ENCODE measurements at regions not wholly inside any gene's neighbourhood (a gene's known extent, or its start where the extent isn't known, plus 50 kb on each side); places are given as distances from the start of the nearest gene placed in this dataset.

DNA sequence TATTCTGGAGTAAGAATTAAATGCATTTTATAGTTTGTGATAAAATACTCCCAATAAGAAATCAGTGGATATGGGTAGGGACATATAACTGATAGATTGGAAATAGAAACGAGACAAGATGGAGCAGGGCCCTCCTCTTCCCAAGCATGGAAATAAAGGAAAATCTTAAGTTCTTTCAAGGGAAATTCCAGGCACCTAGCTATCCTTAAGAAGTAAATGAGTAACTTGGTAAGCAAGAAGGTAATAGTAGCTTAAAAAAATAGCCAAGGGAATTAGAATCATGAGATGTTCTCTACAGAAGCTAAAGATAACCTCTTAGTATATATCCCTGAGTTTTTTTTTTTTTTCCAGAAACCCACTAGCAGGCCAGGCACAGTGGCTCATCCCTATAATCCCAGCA lies 105.5 kb upstream of the FAM3C start:
- TF ChIP-seq SIN3A (IDR thresholded peaks at IDR 0.05; ENCODE audit: borderline replicate concordance, insufficient read depth, low read length) (no peak), FOXP2 (optimal IDR thresholded peaks at IDR 0.05; ENCODE audit: borderline replicate concordance, extremely low read depth, extremely low read length, insufficient read depth) (no peak), POLR2AphosphoS5 (IDR thresholded peaks at IDR 0.05; ENCODE audit: low read depth, low read length) (no peak), TAF1 (IDR thresholded peaks at IDR 0.05; ENCODE audit: borderline replicate concordance, insufficient read depth, low read length) (no peak)
- TF ChIP-seq, protein P1, sequence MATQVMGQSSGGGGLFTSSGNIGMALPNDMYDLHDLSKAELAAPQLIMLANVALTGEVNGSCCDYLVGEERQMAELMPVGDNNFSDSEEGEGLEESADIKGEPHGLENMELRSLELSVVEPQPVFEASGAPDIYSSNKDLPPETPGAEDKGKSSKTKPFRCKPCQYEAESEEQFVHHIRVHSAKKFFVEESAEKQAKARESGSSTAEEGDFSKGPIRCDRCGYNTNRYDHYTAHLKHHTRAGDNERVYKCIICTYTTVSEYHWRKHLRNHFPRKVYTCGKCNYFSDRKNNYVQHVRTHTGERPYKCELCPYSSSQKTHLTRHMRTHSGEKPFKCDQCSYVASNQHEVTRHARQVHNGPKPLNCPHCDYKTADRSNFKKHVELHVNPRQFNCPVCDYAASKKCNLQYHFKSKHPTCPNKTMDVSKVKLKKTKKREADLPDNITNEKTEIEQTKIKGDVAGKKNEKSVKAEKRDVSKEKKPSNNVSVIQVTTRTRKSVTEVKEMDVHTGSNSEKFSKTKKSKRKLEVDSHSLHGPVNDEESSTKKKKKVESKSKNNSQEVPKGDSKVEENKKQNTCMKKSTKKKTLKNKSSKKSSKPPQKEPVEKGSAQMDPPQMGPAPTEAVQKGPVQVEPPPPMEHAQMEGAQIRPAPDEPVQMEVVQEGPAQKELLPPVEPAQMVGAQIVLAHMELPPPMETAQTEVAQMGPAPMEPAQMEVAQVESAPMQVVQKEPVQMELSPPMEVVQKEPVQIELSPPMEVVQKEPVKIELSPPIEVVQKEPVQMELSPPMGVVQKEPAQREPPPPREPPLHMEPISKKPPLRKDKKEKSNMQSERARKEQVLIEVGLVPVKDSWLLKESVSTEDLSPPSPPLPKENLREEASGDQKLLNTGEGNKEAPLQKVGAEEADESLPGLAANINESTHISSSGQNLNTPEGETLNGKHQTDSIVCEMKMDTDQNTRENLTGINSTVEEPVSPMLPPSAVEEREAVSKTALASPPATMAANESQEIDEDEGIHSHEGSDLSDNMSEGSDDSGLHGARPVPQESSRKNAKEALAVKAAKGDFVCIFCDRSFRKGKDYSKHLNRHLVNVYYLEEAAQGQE (IDR thresholded peaks at IDR 0.05; ENCODE audit: insufficient read depth in 1 of 2, low read depth in 2 of 2, low read length in 2 of 2), result no peak

DNA sequence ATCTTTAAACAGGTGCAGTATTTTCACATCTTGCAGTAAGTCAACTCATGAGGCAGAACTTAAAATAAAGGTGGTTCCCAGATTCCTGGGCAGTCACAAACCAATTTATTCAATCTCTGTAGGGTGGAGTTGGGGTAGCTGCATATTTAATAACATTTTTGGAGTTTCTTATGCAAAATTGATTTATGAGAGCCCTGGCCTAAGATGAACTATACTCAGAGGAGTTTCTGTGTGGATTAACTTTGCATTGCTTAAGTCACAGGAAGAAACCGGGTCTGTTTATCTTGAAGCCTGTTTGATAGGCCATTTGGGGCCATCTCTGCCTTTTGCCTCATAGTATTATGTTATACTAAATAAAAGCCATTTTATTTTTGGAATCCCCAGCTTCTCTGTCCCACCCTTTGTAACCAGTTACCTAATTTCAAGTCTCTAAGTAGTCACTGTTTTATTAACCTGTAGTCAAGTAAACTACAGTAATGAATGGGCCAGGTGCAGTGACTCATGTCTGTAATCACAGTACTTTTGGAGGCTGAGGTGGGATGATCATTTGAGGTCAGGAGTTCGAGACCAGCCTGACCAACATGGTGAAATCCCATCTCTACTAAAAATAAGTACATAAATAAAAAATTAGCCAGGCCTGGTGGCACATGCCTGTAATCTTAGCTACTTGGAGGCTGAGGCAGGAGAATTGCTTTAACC lies 104.4 kb upstream of the FAM3C start:
- TF ChIP-seq TAF1 (IDR thresholded peaks at IDR 0.05; ENCODE audit: borderline replicate concordance, insufficient read depth, low read length) (no peak), SIN3A (IDR thresholded peaks at IDR 0.05; ENCODE audit: borderline replicate concordance, insufficient read depth, low read length) (no peak), FOXP2 (optimal IDR thresholded peaks at IDR 0.05; ENCODE audit: borderline replicate concordance, extremely low read depth, extremely low read length, insufficient read depth) (no peak), POLR2AphosphoS5 (IDR thresholded peaks at IDR 0.05; ENCODE audit: low read depth, low read length) (no peak)
- TF ChIP-seq, protein P1 (IDR thresholded peaks at IDR 0.05; ENCODE audit: insufficient read depth in 1 of 2, low read depth in 2 of 2, low read length in 2 of 2), result no peak

DNA sequence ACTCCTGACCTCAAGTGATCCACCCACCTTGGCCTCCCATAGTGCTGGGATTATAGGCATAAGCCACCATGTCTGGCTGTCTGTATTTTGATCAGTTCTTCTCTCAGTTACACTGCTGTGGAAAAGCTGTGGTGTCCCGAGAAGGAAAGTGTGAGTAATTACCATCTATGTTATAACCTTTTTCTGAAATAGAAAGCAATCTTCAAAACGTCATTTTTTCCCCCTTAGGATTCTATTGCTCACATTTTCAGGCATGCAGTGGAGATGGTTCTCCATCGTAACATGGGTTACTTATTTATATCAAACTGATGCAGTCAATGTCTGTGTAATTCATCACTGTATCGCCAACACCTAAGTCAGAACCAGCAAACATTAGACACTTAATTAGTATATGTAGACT lies 103.5 kb upstream of the FAM3C start:
- no peak for TF ChIP-seq FOXP2 (optimal IDR thresholded peaks at IDR 0.05; ENCODE audit: borderline replicate concordance, extremely low read depth, extremely low read length, insufficient read depth)
- no peak for TF ChIP-seq SIN3A (IDR thresholded peaks at IDR 0.05; ENCODE audit: borderline replicate concordance, insufficient read depth, low read length)
- TF ChIP-seq POLR2AphosphoS5 (IDR thresholded peaks at IDR 0.05; ENCODE audit: low read depth, low read length), result no peak
- no peak for TF ChIP-seq TAF1 (IDR thresholded peaks at IDR 0.05; ENCODE audit: borderline replicate concordance, insufficient read depth, low read length)

DNA sequence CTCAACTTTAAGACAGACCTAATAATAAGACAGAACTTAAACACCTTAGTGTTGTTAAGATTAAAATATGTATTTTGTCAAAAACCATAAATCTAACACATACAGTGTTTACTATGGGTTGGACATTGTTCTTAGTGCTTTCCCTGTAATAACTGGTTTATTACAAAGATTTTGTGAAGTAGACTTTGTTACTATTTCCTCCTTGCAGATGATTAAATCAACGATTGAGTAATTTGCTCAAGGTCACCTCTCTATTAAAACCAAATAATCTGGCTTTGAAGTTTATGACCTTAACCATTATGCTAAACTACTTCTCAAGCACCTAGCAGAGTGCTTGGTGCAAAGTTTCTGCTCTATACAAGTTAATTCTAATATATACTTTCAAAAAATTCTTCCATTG lies 102.7 kb upstream of the FAM3C start:
- TF ChIP-seq, protein P1 (IDR thresholded peaks at IDR 0.05; ENCODE audit: insufficient read depth in 1 of 2, low read depth in 2 of 2, low read length in 2 of 2), result no peak
- TF ChIP-seq TAF1 (IDR thresholded peaks at IDR 0.05; ENCODE audit: borderline replicate concordance, insufficient read depth, low read length) (no peak), FOXP2 (optimal IDR thresholded peaks at IDR 0.05; ENCODE audit: borderline replicate concordance, extremely low read depth, extremely low read length, insufficient read depth) (no peak), POLR2AphosphoS5 (IDR thresholded peaks at IDR 0.05; ENCODE audit: low read depth, low read length) (no peak), SIN3A (IDR thresholded peaks at IDR 0.05; ENCODE audit: borderline replicate concordance, insufficient read depth, low read length) (no peak)

DNA sequence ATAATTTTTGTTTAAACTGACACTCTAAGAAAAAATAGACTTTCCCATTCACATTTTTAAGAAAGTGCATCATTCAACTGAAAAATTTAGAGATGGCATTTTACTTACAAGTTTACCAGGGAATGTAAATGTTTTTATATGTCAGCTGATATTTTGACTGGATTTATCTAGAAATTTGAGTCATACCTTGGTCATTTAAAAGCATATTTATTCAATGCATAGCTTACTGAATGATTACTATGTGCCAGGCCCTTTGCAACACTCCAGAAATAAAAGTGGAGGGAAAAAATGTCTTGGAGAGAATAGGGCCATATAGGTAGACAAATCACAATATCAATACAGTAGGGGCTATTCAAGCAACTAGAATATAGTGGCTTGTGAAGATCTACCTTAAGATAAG lies 98.4 kb upstream of the FAM3C start:
- TF ChIP-seq TAF1 (IDR thresholded peaks at IDR 0.05; ENCODE audit: borderline replicate concordance, insufficient read depth, low read length) (no peak), FOXP2 (optimal IDR thresholded peaks at IDR 0.05; ENCODE audit: borderline replicate concordance, extremely low read depth, extremely low read length, insufficient read depth) (no peak), POLR2AphosphoS5 (IDR thresholded peaks at IDR 0.05; ENCODE audit: low read depth, low read length) (no peak), SIN3A (IDR thresholded peaks at IDR 0.05; ENCODE audit: borderline replicate concordance, insufficient read depth, low read length) (no peak)
- TF ChIP-seq, protein P1 (IDR thresholded peaks at IDR 0.05; ENCODE audit: insufficient read depth in 1 of 2, low read depth in 2 of 2, low read length in 2 of 2), result no peak
